ENCODE measurements at regions not wholly inside any gene's neighbourhood (a gene's known extent, or its start where the extent isn't known, plus 50 kb on each side); places are given as distances from the start of the nearest gene placed in this dataset.

- TF ChIP-seq EZH2 (IDR thresholded peaks at IDR 0.05; ENCODE audit: borderline replicate concordance, low read length) (no peak), CTCF (IDR thresholded peaks at IDR 0.05; ENCODE audit: low read length) (no peak)
These were observed 146.2 kb upstream of the RFLNA start for GRCh38 chr12:124148481-124149273.
